ENCODE measurements at regions not wholly inside any gene's neighbourhood (a gene's known extent, or its start where the extent isn't known, plus 50 kb on each side); places are given as distances from the start of the nearest gene placed in this dataset.

DNA sequence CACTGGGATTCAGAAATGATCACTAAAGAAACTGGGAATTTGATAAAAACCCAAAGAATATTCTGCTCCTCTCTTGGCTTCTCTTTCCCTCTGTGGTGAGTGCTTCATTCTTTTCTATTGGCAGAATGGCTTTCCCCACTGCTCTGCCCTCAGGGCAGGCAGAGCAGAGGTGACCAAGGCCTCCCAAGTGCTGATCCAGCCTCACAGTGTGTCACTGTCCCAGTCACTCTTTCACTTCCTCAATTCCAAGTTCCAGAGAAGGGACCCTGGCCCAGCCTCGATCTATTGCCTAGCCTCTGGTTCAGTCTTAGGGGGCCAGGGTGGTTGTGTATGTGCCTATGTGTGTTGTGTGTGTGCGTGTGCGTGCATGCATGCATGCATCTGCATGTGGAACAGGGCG, 180.6 kb upstream of the TMTC4 start:
- Histone ChIP-seq H3K27me3 (ENCODE audit: control insufficient read depth in 1 of 2, insufficient read depth in 2 of 2, low read length in 2 of 2) (0 out of 5 replicates have a peak, but pooled peaks cover 0 to 8% of the 10 kb centered on the region in 2 experiments), H3K4me3 (replicated peaks in 1 of 3; ENCODE audit: insufficient read depth in 1 of 3, low read depth in 2 of 3, low read length in 3 of 3) (no peak overlapping the region), H3K9ac (ENCODE audit: insufficient read depth, low read depth, low read length) (no peak overlapping the region), H3K79me2 (ENCODE audit: insufficient read depth, low read length) (no peaks in the 10 kb centered on the region), H2AFZ (ENCODE audit: low read length) (no peak overlapping the region), H3K36me3 (replicated peaks in 1 of 2; ENCODE audit: control insufficient read depth in 1 of 2, insufficient read depth in 2 of 2, low read length in 2 of 2) (no peaks in the 10 kb centered on the region), H3K27ac (ENCODE audit: extremely low read length, insufficient read depth, low read length) (no peak overlapping the region), H3K9me3 (ENCODE audit: low read length) (no peaks in the 10 kb centered on the region), H3K4me1 (ENCODE audit: insufficient read depth, low read length) (no peaks in the 10 kb centered on the region), H3K4me2 (ENCODE audit: low read depth, low read length) (no peak overlapping the region), H4K20me1 (ENCODE audit: insufficient read depth, low read length) (no peaks in the 10 kb centered on the region)
- no peak for DNase-seq (ENCODE audit: low spot score)
- POLR2A ChIA-PET, result no interaction called here
- intact Hi-C loops (cut with micrococcal nuclease; ENCODE audit: unreplicated experiment), result no loop called here
- in situ Hi-C loops (cut with HindIII; ENCODE audit: extremely low pct_ligation_motif_present, low pct_unique_long_range_greater_than_20kb), result no loop called here
- BruUV-seq (replicated peaks), result no TSS peak
- CTCF ChIA-PET (ENCODE audit: low intra/inter-chr PET ratio, low total read pairs), result no interaction called here
- FAIRE-seq, result no peak
- WGBS (ENCODE audit: low lambda C conversion rate), result 50% methylated on average over 4 of the region's 4 CpGs
- TF ChIP-seq TCF7L2 (IDR thresholded peaks at IDR 0.05; ENCODE audit: low read depth, low read length), result no peak
- no peak for TF ChIP-seq ZNF790 (CRISPR knock-in tag; IDR thresholded peaks at IDR 0.05; ENCODE audit: borderline replicate concordance)
- no peak for ATAC-seq

DNA sequence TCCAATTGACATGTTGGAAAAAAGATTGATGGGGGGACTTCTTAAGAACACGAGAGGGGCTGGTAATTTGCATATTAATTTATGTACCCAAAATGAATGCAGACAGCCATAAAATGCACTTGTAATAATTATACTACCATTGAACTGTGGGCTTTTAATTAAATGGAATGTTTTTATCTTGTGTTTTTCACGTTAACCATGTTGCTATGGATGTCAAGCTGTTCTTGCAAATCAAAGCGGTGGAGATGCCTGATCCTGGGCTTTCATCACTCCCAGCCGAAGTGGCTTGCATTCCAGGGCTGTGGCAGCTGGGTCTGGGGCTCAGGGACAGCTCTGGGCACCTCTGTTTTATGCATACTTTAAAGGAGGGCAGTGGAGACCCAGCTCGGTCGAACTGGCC, 179.4 kb upstream of the TMTC4 start:
- H3K27ac ChIP-seq (ENCODE audit: extremely low read length, insufficient read depth, low read length), result no peak overlapping the region
- TF ChIP-seq PAF1 (CRISPR knock-in tag; IDR thresholded peaks at IDR 0.05), result no peak
- TF ChIP-seq ZNF674 (CRISPR knock-in tag; IDR thresholded peaks at IDR 0.05; ENCODE audit: low read depth), result no peak
- no peak for TF ChIP-seq ZNF451 (CRISPR knock-in tag; IDR thresholded peaks at IDR 0.05)
- TF ChIP-seq TAF15 (IDR thresholded peaks at IDR 0.05; ENCODE audit: low read depth, low read length, poor library complexity, severe bottlenecking), result no peak
- no peak for TF ChIP-seq TBL1XR1 (IDR thresholded peaks at IDR 0.05; ENCODE audit: borderline replicate concordance, low read length, partially characterized antibody)
- no peak for TF ChIP-seq SMAD3 (CRISPR knock-in tag; IDR thresholded peaks at IDR 0.05)
- TF ChIP-seq ZMYM3 (CRISPR knock-in tag; IDR thresholded peaks at IDR 0.05), result no peak
- H3K9ac ChIP-seq (ENCODE audit: insufficient read depth, low read depth, low read length), result no peak overlapping the region
- intact Hi-C loops (cut with micrococcal nuclease; ENCODE audit: unreplicated experiment), result no loop called here
- ATAC-seq (no peak), FAIRE-seq (no peak), DNase-seq (ENCODE audit: low spot score) (no peak)
- no peaks in the 10 kb centered on the region for H4K20me1 ChIP-seq (ENCODE audit: insufficient read depth, low read length)
- H3K36me3 ChIP-seq (replicated peaks in 1 of 2; ENCODE audit: control insufficient read depth in 1 of 2, insufficient read depth in 2 of 2, low read length in 2 of 2), result no peaks in the 10 kb centered on the region
- CTCF ChIA-PET (ENCODE audit: low intra/inter-chr PET ratio, low total read pairs), result no interaction called here
- no peak overlapping the region for H3K4me3 ChIP-seq (replicated peaks in 1 of 3; ENCODE audit: insufficient read depth in 1 of 3, low read depth in 2 of 3, low read length in 3 of 3)
- H3K79me2 ChIP-seq (ENCODE audit: insufficient read depth, low read length), result no peaks in the 10 kb centered on the region
- no TSS peak for BruUV-seq (replicated peaks)
- no peaks in the 10 kb centered on the region for H3K4me1 ChIP-seq (ENCODE audit: insufficient read depth, low read length)
- peaks cover 4% of the 10 kb centered on the region; the same call in 1 of the 2 replicates for H3K9me3 ChIP-seq (ENCODE audit: low read length)
- no peak overlapping the region for H3K4me2 ChIP-seq (ENCODE audit: low read depth, low read length)
- H2AFZ ChIP-seq (ENCODE audit: low read length), result no peak overlapping the region
- WGBS (ENCODE audit: low lambda C conversion rate), result 0% methylated on average over 6 of the region's 6 CpGs
- H3K27me3 ChIP-seq (ENCODE audit: control insufficient read depth in 1 of 2, insufficient read depth in 2 of 2, low read length in 2 of 2), result 0 out of 5 replicates have a peak, but pooled peaks cover 0 to 8% of the 10 kb centered on the region in 2 experiments
- POLR2A ChIA-PET, result no interaction called here
- in situ Hi-C loops (cut with HindIII; ENCODE audit: extremely low pct_ligation_motif_present, low pct_unique_long_range_greater_than_20kb), result no loop called here
